ENCODE measurements at regions not wholly inside any gene's neighbourhood (a gene's known extent, or its start where the extent isn't known, plus 50 kb on each side); places are given as distances from the start of the nearest gene placed in this dataset.

- TF ChIP-seq CTCF (IDR thresholded peaks at IDR 0.05; ENCODE audit: low read length) (no peak), EZH2 (optimal IDR thresholded peaks at IDR 0.05; ENCODE audit: low read depth, low read length) (no peak)
Observed at GRCh38 chr5:173689171-173689736, 72.8 kb upstream of the BOD1 start.
